ENCODE measurements at regions not wholly inside any gene's neighbourhood (a gene's known extent, or its start where the extent isn't known, plus 50 kb on each side); places are given as distances from the start of the nearest gene placed in this dataset.

GRCh38 chrY:19220784-19221183 is 447.2 kb upstream of the HSFY2 start:
- ChIA-PET POLR2A (no interaction called here), CTCF (interaction anchor here (1.3 kb wide), 1 partner anchor 45 kb away, joined by 3 read pairs; no protein-coding TSS in a partner anchor)

GRCh38 chrY:19208915-19209314 is 435.4 kb upstream of the HSFY2 start:
- ChIA-PET POLR2A (no interaction called here), CTCF (no interaction called here)
- no peak for DNase-seq (ENCODE audit: extremely low spot score)
- no peak for TF ChIP-seq CTCF (IDR thresholded peaks at IDR 0.05; ENCODE audit: control extremely low read depth, extremely low read depth, low read depth, missing control alignments)

More at GRCh38 chrY:19220784-19221183, 447.2 kb upstream of the HSFY2 start:
- no peak for TF ChIP-seq CTCF (IDR thresholded peaks at IDR 0.05; ENCODE audit: control extremely low read depth, extremely low read depth, low read depth, missing control alignments)
- no peak for DNase-seq (ENCODE audit: extremely low spot score)

GRCh38 chrY:19207048-19207447 is 433.5 kb upstream of the HSFY2 start:
- no peak for DNase-seq (ENCODE audit: extremely low spot score)
- POLR2A ChIA-PET, result no interaction called here
- CTCF ChIA-PET, result no interaction called here
- TF ChIP-seq CTCF (IDR thresholded peaks at IDR 0.05; ENCODE audit: control extremely low read depth, extremely low read depth, low read depth, missing control alignments), result no peak

- ChIA-PET POLR2A (no interaction called here), CTCF (no interaction called here)
- no peak for TF ChIP-seq CTCF (IDR thresholded peaks at IDR 0.05; ENCODE audit: control extremely low read depth, extremely low read depth, low read depth, missing control alignments)
- no peak for DNase-seq (ENCODE audit: extremely low spot score)
Observed at GRCh38 chrY:19180824-19181223, 407.3 kb upstream of the HSFY2 start.

- POLR2A ChIA-PET, result no interaction called here
- CTCF ChIA-PET, result no interaction called here
Observed at GRCh38 chrY:19168202-19168565, 394.6 kb upstream of the HSFY2 start.

GRCh38 chrY:19167319-19168201 is 394.0 kb upstream of the HSFY2 start:
- no peak for TF ChIP-seq CTCF (IDR thresholded peaks at IDR 0.05; ENCODE audit: control extremely low read depth, extremely low read depth, low read depth, missing control alignments)
- CTCF ChIA-PET, result no interaction called here
- DNase-seq (ENCODE audit: extremely low spot score), result no peak
- POLR2A ChIA-PET, result no interaction called here

More at GRCh38 chrY:19168202-19168565, 394.6 kb upstream of the HSFY2 start:
- no peak for DNase-seq (ENCODE audit: extremely low spot score)
- TF ChIP-seq CTCF (IDR thresholded peaks at IDR 0.05; ENCODE audit: control extremely low read depth, extremely low read depth, low read depth, missing control alignments), result no peak
